ENCODE measurements at regions not wholly inside any gene's neighbourhood (a gene's known extent, or its start where the extent isn't known, plus 50 kb on each side); places are given as distances from the start of the nearest gene placed in this dataset.

DNA sequence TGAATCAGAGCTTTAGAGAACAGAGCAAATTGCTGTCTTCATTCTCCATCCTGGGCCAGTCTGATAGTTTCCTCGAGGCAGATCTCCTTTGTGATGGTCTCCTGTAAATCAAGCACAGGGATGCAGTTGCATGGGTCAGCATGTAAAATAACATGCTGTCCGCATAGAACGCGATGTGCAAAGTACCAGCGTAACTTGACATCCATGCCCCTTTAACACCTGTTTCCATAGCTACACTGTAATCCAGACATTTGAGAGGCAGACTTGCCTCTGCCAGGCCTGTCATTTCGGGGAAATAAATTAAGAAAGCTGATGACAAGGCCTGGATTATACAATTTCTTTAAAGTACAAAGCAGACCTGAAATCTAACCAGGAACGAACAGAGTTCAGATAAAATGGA, 413.5 kb downstream of the TLE4 start:
- Mint-ChIP-seq H3K4me3 (no peak overlapping the region), H3K4me1 (no peaks in the 10 kb centered on the region), H3K36me3 (no peaks in the 10 kb centered on the region), H3K9me3 (peaks cover 0 to 7% (median 0%) of the 10 kb centered on the region in 11 donors), H3K27ac (no peak overlapping the region), H3K27me3 (peaks cover 0 to 15% (median 4%) of the 10 kb centered on the region in 5 donors)
- Histone ChIP-seq H3K36me3 (ENCODE audit: control insufficient read depth in 2 of 3, insufficient read depth in 3 of 3, low read length in 3 of 3) (no peaks in the 10 kb centered on the region), H3K27me3 (ENCODE audit: control insufficient read depth in 2 of 2, insufficient read depth in 2 of 2, low read length in 2 of 2) (no peaks in the 10 kb centered on the region), H3K4me3 (ENCODE audit: low read length) (no peak overlapping the region), H3K27ac (ENCODE audit: low read depth, low read length) (no peak overlapping the region), H3K4me1 (ENCODE audit: control insufficient read depth in 2 of 2, insufficient read depth in 2 of 2, low read length in 2 of 2) (no peaks in the 10 kb centered on the region), H3K9me3 (ENCODE audit: control insufficient read depth in 2 of 3, low read length in 3 of 3) (no peaks in the 10 kb centered on the region)
- intact Hi-C loops (cut with micrococcal nuclease): no loop called here
- POLR2A ChIA-PET: no interaction called here
- CTCF ChIA-PET: no interaction called here
- DNase-seq (no peak), ATAC-seq (no peak)

DNA sequence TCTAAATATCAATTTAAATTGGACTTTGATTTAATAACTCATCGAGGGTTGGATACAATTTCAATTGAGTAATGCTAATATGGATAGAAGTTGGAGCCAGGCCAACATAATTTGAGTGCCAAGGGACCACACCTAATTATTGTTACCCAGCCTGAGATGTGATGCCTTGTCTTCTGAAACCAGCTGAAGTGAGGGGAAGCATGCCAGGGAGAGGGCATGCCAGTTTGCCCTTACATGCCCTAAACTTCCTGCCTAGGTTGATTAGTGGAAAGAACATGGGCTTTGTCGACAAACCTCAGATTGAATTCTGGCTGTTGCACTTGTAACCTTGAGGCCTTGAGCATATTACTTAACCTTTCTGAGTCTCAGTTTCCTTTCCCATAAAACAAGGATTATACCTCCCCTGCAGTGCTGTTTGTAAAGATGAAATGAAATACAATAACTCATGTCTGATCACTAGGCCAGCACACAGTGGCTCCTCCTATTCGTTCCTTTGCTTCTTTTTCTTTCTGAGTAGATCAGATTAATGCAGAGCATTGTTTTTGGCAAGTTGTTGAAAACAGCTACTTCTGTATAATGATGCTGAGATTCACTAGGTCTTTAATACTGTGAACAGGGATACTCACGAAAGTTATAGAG, 412.8 kb downstream of the TLE4 start:
- POLR2A ChIA-PET: no interaction called here
- Mint-ChIP-seq H3K36me3 (no peaks in the 10 kb centered on the region), H3K27me3 (peaks cover 0 to 16% (median 4%) of the 10 kb centered on the region in 5 donors), H3K27ac (no peak overlapping the region), H3K9me3 (peaks cover 0 to 7% (median 0%) of the 10 kb centered on the region in 11 donors), H3K4me3 (no peak overlapping the region), H3K4me1 (no peaks in the 10 kb centered on the region)
- H3K4me3 ChIP-seq (ENCODE audit: low read length): no peak overlapping the region
- no peak for ATAC-seq
- H3K27ac ChIP-seq (ENCODE audit: low read depth, low read length): no peak overlapping the region
- intact Hi-C loops (cut with micrococcal nuclease): no loop called here
- H3K27me3 ChIP-seq (ENCODE audit: control insufficient read depth in 2 of 2, insufficient read depth in 2 of 2, low read length in 2 of 2): no peaks in the 10 kb centered on the region
- DNase-seq: no peak
- H3K36me3 ChIP-seq (ENCODE audit: control insufficient read depth in 2 of 3, insufficient read depth in 3 of 3, low read length in 3 of 3): no peaks in the 10 kb centered on the region
- no peaks in the 10 kb centered on the region for H3K4me1 ChIP-seq (ENCODE audit: control insufficient read depth in 2 of 2, insufficient read depth in 2 of 2, low read length in 2 of 2)
- no peaks in the 10 kb centered on the region for H3K9me3 ChIP-seq (ENCODE audit: control insufficient read depth in 2 of 3, low read length in 3 of 3)
- CTCF ChIA-PET: no interaction called here

DNA sequence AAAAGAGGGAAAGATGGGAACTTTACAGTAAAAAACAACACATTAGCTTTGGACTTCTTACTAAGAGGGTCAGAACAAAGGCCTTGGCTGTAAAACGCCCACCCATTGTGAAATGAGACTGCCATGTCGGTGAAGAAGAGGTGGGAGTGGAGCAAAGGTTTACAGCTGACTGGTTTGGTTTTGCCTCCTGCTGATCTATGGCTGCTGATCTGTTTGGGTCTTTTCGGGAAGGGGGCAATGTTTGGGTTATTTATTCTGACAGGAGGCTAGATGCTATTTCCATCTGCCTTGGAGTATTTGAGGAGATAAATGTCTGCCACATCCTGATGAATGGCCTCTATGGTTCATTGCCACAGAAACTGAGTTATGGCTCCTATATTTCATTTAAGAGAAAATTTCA, 408.7 kb downstream of the TLE4 start:
- no peaks in the 10 kb centered on the region for H3K4me1 Mint-ChIP-seq

GRCh38 chr9:79977510-79978197, 405.9 kb downstream of the TLE4 start:
- H3K27me3 Mint-ChIP-seq: peaks cover 0 to 34% (median 32%) of the 10 kb centered on the region in 5 donors
- H3K36me3 ChIP-seq (ENCODE audit: control insufficient read depth in 2 of 3, insufficient read depth in 3 of 3, low read length in 3 of 3): no peaks in the 10 kb centered on the region

More for the DNA sequence above, 408.7 kb downstream of the TLE4 start:
- Mint-ChIP-seq H3K36me3 (no peaks in the 10 kb centered on the region), H3K4me3 (no peak overlapping the region), H3K27me3 (peaks cover 0 to 34% (median 23%) of the 10 kb centered on the region in 5 donors), H3K27ac (no peak overlapping the region), H3K9me3 (peaks cover 0 to 7% (median 0%) of the 10 kb centered on the region in 11 donors)
- no peak for ATAC-seq
- H3K36me3 ChIP-seq (ENCODE audit: control insufficient read depth in 2 of 3, insufficient read depth in 3 of 3, low read length in 3 of 3): no peaks in the 10 kb centered on the region
- no peak overlapping the region for H3K4me3 ChIP-seq (ENCODE audit: low read length)
- intact Hi-C loops (cut with micrococcal nuclease): no loop called here
- H3K27me3 ChIP-seq (ENCODE audit: control insufficient read depth in 2 of 2, insufficient read depth in 2 of 2, low read length in 2 of 2): no peaks in the 10 kb centered on the region
- no peak for DNase-seq
- CTCF ChIA-PET: no interaction called here
- no peak overlapping the region for H3K27ac ChIP-seq (ENCODE audit: low read depth, low read length)
- no peaks in the 10 kb centered on the region for H3K4me1 ChIP-seq (ENCODE audit: control insufficient read depth in 2 of 2, insufficient read depth in 2 of 2, low read length in 2 of 2)
- POLR2A ChIA-PET: no interaction called here
- no peaks in the 10 kb centered on the region for H3K9me3 ChIP-seq (ENCODE audit: control insufficient read depth in 2 of 3, low read length in 3 of 3)

DNA sequence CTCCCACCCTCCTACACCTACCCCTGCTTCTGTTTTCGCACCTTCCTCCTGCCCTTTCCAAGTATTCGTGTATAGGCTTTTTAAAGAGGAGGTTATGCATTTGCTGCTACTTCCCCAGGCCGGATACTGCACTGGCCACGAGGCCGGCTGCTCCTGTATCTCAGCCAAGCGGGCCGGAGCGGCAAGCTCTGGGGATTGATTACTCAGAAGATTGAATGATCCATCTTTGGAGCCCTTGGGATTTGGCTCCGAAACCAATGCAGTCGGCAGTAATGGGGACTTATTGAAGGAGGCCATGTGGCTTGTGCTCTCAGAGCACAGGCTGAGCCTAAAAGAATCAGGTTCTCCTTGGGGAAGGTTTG, 405.3 kb downstream of the TLE4 start:
- CTCF ChIA-PET: no interaction called here
- DNase-seq: no peak

More at GRCh38 chr9:79977510-79978197, 405.9 kb downstream of the TLE4 start:
- CTCF ChIA-PET: no interaction called here
- intact Hi-C loops (cut with micrococcal nuclease): no loop called here
- H3K4me3 Mint-ChIP-seq: no peak overlapping the region
- H3K9me3 ChIP-seq (ENCODE audit: control insufficient read depth in 2 of 3, low read length in 3 of 3): no peaks in the 10 kb centered on the region
- no peaks in the 10 kb centered on the region for H3K27me3 ChIP-seq (ENCODE audit: control insufficient read depth in 2 of 2, insufficient read depth in 2 of 2, low read length in 2 of 2)
- H3K9me3 Mint-ChIP-seq: peaks cover 0 to 7% (median 0%) of the 10 kb centered on the region in 11 donors
- no peaks in the 10 kb centered on the region for H3K4me1 Mint-ChIP-seq
- no peak for DNase-seq
- H3K36me3 Mint-ChIP-seq: no peaks in the 10 kb centered on the region
- no peak overlapping the region for H3K27ac Mint-ChIP-seq
- POLR2A ChIA-PET: no interaction called here
- ATAC-seq: no peak
- no peak overlapping the region for H3K27ac ChIP-seq (ENCODE audit: low read depth, low read length)
- H3K4me1 ChIP-seq (ENCODE audit: control insufficient read depth in 2 of 2, insufficient read depth in 2 of 2, low read length in 2 of 2): no peaks in the 10 kb centered on the region
- no peak overlapping the region for H3K4me3 ChIP-seq (ENCODE audit: low read length)

GRCh38 chr9:79976257-79977073, 404.7 kb downstream of the TLE4 start:
- H3K27me3 ChIP-seq (ENCODE audit: control insufficient read depth in 2 of 2, insufficient read depth in 2 of 2, low read length in 2 of 2): no peaks in the 10 kb centered on the region
- ATAC-seq (no peak), DNase-seq (no peak)
- Mint-ChIP-seq H3K36me3 (no peaks in the 10 kb centered on the region), H3K4me3 (no peak overlapping the region), H3K9me3 (peaks cover 0 to 3% (median 0%) of the 10 kb centered on the region in 11 donors), H3K27me3 (peaks cover 0 to 33% (median 28%) of the 10 kb centered on the region in 5 donors), H3K4me1 (no peaks in the 10 kb centered on the region), H3K27ac (no peak overlapping the region)
- H3K4me1 ChIP-seq (ENCODE audit: control insufficient read depth in 2 of 2, insufficient read depth in 2 of 2, low read length in 2 of 2): no peaks in the 10 kb centered on the region
- intact Hi-C loops (cut with micrococcal nuclease): no loop called here
- H3K9me3 ChIP-seq (ENCODE audit: control insufficient read depth in 2 of 3, low read length in 3 of 3): no peaks in the 10 kb centered on the region
- H3K36me3 ChIP-seq (ENCODE audit: control insufficient read depth in 2 of 3, insufficient read depth in 3 of 3, low read length in 3 of 3): no peaks in the 10 kb centered on the region
- ChIA-PET POLR2A (interaction anchor here (0.6 to 0.8 kb wide), 2 partner anchors 21 to 36 kb away, joined by 3 read pairs; no protein-coding TSS in a partner anchor), CTCF (no interaction called here)
- H3K4me3 ChIP-seq (ENCODE audit: low read length): no peak overlapping the region
- no peak overlapping the region for H3K27ac ChIP-seq (ENCODE audit: low read depth, low read length)

More for the DNA sequence above, 405.3 kb downstream of the TLE4 start:
- H3K9me3 ChIP-seq (ENCODE audit: control insufficient read depth in 2 of 3, low read length in 3 of 3): no peaks in the 10 kb centered on the region
- H3K4me1 ChIP-seq (ENCODE audit: control insufficient read depth in 2 of 2, insufficient read depth in 2 of 2, low read length in 2 of 2): no peaks in the 10 kb centered on the region
- Mint-ChIP-seq H3K4me3 (no peak overlapping the region), H3K4me1 (no peaks in the 10 kb centered on the region), H3K9me3 (peaks cover 0 to 5% (median 0%) of the 10 kb centered on the region in 11 donors), H3K27me3 (peaks cover 0 to 33% (median 32%) of the 10 kb centered on the region in 5 donors), H3K27ac (no peak overlapping the region), H3K36me3 (no peaks in the 10 kb centered on the region)
- no peaks in the 10 kb centered on the region for H3K36me3 ChIP-seq (ENCODE audit: control insufficient read depth in 2 of 3, insufficient read depth in 3 of 3, low read length in 3 of 3)
- H3K27me3 ChIP-seq (ENCODE audit: control insufficient read depth in 2 of 2, insufficient read depth in 2 of 2, low read length in 2 of 2): no peaks in the 10 kb centered on the region
- intact Hi-C loops (cut with micrococcal nuclease): no loop called here
- H3K4me3 ChIP-seq (ENCODE audit: low read length): no peak overlapping the region
- POLR2A ChIA-PET: interaction anchor here (0.8 kb wide), 1 partner anchor 21 kb away, joined by 3 read pairs; no protein-coding TSS in a partner anchor
- H3K27ac ChIP-seq (ENCODE audit: low read depth, low read length): no peak overlapping the region
- no peak for ATAC-seq

Data from naive thymus-derived CD4-positive, alpha-beta T cell (primary cell).